Natural killer cell treated with Interleukin-12 subunit alpha and Interleukin-12 subunit beta and Interleukin-15 and Interleukin-18, amount 100 ng/mL, for 72 hours (primary cell): ENCODE measurements at regions not wholly inside any gene's neighbourhood (a gene's known extent, or its start where the extent isn't known, plus 50 kb on each side); places are given as distances from the start of the nearest gene placed in this dataset.
"Not testable (repeated sequence)": the region's sequence is repeated elsewhere in the genome, so short reads cannot be mapped to it uniquely, and the experiment has no call there.

Experiments used
- ATAC-seq, 2 donors: fragments of 150-1000 bp; cut with Tn5 transposase in 1 of 2; sonication (Bioruptor Pico), chemical (Tn5 transposase) in 1 of 2; 2 replicates each; pipeline ENCODE4 v1.10.0; 2021
- DNase-seq: peaks from one replicate; pipeline ENCODE4 v3.0.0; 2022; ENCODE audit warnings: low spot score
- H3K27ac Mint-ChIP-seq, 2 donors: 1 replicate in 1 of 2; 2 replicates in 1 of 2; pipeline ENCODE4 v1.8.0; 2022; ENCODE audit warnings: mixed read lengths in 2 of 2, mild to moderate bottlenecking in 1 of 2, moderate library complexity in 1 of 2
- H3K27me3 Mint-ChIP-seq, 2 donors: 1 replicate in 1 of 2; 2 replicates in 1 of 2; pipeline ENCODE4 v1.8.0; 2022; ENCODE audit warnings: mixed read lengths in 2 of 2
- H3K36me3 Mint-ChIP-seq: one replicate; pipeline ENCODE4 v1.8.0; 2022; ENCODE audit warnings: mixed read lengths
- H3K4me1 Mint-ChIP-seq, 2 donors: 1 replicate in 1 of 2; 2 replicates in 1 of 2; pipeline ENCODE4 v1.8.0; 2022; ENCODE audit warnings: low read depth in 2 of 2, mixed read lengths in 2 of 2, mild to moderate bottlenecking in 1 of 2
- H3K4me3 Mint-ChIP-seq: one replicate; pipeline ENCODE4 v1.8.0; 2022; ENCODE audit warnings: mixed read lengths
- H3K9me3 Mint-ChIP-seq: 2 replicates; pipeline ENCODE4 v1.8.0; 2022; ENCODE audit warnings: mixed read lengths

DNA sequence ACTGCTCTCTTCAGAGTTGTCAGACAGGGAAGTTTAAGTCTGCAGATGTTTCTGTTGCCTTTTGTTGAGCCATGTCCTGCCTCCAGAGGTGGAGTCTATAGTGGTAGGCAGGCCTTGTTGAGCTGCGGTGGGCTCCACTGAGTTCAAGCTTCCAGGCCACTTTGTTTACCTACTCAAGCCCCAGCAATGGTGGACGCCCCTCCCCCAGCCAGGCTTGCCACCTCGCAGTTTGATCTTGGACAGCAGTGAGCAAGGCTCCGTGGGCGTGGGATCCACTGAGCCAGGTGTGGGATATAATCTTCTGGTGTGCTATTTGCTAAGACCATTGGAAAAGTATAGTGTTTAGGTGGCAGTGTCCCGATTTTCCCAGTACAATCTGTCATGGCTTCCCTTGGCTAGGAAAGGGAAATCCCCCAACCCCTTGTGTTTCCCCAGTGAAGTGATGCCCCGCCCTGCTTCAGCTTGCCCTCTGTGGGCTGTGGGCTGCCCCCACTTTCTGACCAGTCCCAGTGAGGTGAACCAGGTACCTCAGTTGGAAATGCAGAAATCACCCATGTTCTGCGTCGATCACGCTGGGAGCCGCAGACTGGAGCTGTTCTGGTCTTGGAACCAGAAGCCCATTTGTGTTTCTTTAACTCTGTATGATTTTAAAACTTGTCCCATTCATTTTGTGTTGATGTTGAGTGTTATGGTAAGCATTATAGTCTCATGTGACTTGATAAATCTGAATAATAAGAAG is 89.2 kb upstream of the CALCR start:
- DNase-seq = no peak
- H3K27me3 Mint-ChIP-seq = no peaks in the 10 kb centered on the region
- no peaks in the 10 kb centered on the region for H3K36me3 Mint-ChIP-seq
- no peaks in the 10 kb centered on the region for H3K4me1 Mint-ChIP-seq
- ATAC-seq = no peak
- H3K9me3 Mint-ChIP-seq = peaks cover 14% of the 10 kb centered on the region
- H3K4me3 Mint-ChIP-seq = no peak overlapping the region
- no peak overlapping the region for H3K27ac Mint-ChIP-seq

DNA sequence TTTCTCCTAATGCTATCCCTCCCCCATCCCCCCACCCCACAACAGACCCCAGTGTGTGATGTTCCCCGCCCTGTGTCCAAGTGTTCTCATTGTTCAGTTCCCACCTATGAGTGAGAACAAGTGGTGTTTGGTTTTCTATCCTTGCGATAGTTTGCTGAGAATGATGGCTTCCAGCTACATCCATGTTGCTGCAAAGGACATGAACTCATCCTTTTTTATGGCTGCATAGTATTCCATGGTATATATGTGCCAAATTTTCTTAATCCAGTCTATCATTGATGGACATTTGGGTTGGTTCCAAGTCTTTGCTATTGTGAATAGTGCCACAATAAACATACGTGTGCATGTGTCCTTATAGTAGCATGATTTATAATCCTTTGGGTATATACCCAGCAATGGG is 83.6 kb upstream of the CALCR start:
- not testable (repeated sequence) for ATAC-seq, H3K36me3 Mint-ChIP-seq, H3K4me1 Mint-ChIP-seq, H3K27ac Mint-ChIP-seq, DNase-seq, H3K4me3 Mint-ChIP-seq, H3K27me3 Mint-ChIP-seq
- H3K9me3 Mint-ChIP-seq = peaks cover 14% of the 10 kb centered on the region

DNA sequence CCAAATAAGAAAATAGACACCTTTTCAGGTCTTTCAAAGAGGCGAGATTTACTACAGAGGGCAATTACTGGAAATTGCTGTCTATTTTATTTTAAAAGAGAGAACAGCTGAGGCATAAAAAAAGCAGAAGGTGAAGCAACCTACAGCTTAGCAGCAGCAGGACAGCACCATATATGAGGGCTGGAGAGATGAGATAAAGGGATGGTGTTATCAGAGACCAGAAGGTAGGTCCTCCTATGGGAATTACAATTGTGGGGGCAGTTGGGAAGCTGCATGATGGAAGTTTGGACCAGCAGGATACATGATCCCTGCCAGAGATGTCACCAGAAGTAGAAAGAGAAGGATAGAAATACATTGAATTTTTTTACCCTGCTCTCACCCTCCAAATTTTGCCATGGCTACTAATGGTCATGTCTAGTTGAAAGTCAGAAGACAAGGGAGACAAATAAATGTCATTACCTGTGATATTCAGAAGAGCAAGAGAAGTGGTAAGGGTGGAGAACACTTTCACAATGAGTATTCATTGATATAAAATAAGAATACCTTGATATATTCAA is 77.2 kb upstream of the CALCR start:
- DNase-seq (no peak), ATAC-seq (no peak)
- H3K4me3 Mint-ChIP-seq = no peak overlapping the region
- H3K27ac Mint-ChIP-seq = no peak overlapping the region
- H3K27me3 Mint-ChIP-seq = no peaks in the 10 kb centered on the region
- no peaks in the 10 kb centered on the region for H3K4me1 Mint-ChIP-seq
- H3K36me3 Mint-ChIP-seq = no peaks in the 10 kb centered on the region
- no peaks in the 10 kb centered on the region for H3K9me3 Mint-ChIP-seq

DNA sequence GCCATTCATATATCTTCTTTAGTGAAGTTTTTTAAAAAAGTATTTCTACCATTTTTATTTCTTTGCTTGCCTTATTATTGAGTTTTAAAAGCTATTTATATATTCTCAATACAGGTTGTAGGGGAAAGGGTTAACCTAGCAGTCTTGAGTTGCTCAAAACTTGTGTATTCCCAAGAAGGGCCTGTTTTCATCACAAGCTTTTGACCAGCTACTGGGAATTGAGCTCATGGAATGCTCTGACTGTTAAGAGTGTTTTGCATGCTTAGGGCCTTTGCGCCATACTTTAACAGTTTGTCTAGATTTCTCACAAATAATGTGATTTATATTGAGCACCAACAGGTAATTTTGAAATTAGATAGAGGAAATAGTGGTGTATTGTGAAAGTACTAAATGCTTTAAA is 72.0 kb upstream of the CALCR start:
- H3K9me3 Mint-ChIP-seq = no peaks in the 10 kb centered on the region
- ATAC-seq (no peak), DNase-seq (no peak)
- no peaks in the 10 kb centered on the region for H3K36me3 Mint-ChIP-seq
- H3K4me1 Mint-ChIP-seq = no peaks in the 10 kb centered on the region
- no peak overlapping the region for H3K27ac Mint-ChIP-seq
- no peaks in the 10 kb centered on the region for H3K27me3 Mint-ChIP-seq
- no peak overlapping the region for H3K4me3 Mint-ChIP-seq

DNA sequence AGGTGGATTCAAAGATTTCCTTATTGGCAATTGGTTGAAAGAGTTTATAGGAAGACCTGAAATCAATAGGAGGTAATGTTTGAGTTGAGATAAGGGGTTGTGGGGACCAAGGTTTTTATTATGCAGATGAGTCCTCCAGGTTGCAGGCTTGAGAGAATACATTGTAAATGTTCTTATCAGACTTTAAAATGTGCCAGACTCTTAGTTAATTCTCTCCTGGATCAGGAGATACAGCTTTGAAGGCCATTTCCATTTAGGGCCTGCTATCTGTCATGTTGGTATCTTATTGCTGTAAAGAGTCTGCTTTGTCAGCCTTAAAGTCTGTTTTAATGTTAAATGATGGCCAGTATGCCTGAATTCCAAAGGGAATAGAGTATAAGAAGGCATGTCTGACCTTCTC is 61.8 kb upstream of the CALCR start:
- H3K4me3 Mint-ChIP-seq = no peak overlapping the region
- H3K27me3 Mint-ChIP-seq = no peaks in the 10 kb centered on the region
- ATAC-seq (no peak), DNase-seq (no peak)
- no peaks in the 10 kb centered on the region for H3K4me1 Mint-ChIP-seq
- H3K9me3 Mint-ChIP-seq = peaks cover 4% of the 10 kb centered on the region
- no peaks in the 10 kb centered on the region for H3K36me3 Mint-ChIP-seq
- H3K27ac Mint-ChIP-seq = no peak overlapping the region

DNA sequence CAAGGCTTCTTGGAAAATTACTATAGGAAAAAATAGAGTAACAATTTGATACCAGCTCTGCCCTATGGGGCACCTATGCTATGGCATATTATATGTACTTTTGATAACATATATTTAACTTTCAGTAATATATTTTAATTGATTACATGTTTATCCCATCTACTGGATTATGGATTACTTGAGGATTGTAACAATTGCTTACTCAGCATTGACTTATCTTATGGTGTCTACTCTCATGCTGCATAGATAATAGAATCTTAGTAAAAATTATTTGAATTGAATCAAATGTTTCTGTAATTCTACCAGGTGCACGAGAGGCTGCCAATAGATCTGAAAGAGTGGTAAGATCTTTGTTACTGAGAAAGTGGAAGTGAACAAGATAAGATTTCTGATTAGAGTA is 57.8 kb upstream of the CALCR start:
- ATAC-seq (no peak), DNase-seq (no peak)
- peaks cover 4% of the 10 kb centered on the region for H3K9me3 Mint-ChIP-seq
- no peaks in the 10 kb centered on the region for H3K27me3 Mint-ChIP-seq
- H3K4me1 Mint-ChIP-seq = no peaks in the 10 kb centered on the region
- H3K36me3 Mint-ChIP-seq = no peaks in the 10 kb centered on the region
- H3K27ac Mint-ChIP-seq = no peak overlapping the region
- H3K4me3 Mint-ChIP-seq = no peak overlapping the region

DNA sequence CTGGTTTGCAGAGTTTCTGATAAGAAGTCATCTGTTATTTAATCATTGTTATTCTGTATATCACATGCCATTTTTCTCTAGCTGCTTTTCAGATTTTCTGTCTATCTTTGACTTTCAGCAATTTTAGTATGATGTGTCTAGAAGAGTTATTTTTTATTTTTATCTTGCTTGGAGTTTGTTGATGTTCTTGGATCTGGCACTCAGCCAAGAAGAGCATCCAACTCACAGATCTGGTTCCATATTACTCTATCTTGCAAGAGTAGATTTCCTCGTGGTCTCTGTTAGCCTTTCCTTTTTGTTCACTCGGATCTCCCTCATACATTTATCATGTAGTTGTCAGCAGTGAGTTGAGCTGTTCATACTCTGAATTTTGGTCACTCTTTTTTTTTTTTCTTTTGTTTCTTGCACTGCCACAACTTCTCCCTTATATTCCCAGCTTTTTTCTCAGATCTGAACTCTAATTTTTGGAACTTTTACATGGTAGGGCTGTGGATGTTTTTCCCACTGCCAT is 54.8 kb upstream of the CALCR start:
- no peaks in the 10 kb centered on the region for H3K4me1 Mint-ChIP-seq
- no peak for DNase-seq
- H3K9me3 Mint-ChIP-seq = peaks cover 4% of the 10 kb centered on the region
- H3K27me3 Mint-ChIP-seq = no peaks in the 10 kb centered on the region
- no peak for ATAC-seq
- no peaks in the 10 kb centered on the region for H3K36me3 Mint-ChIP-seq
- H3K4me3 Mint-ChIP-seq = no peak overlapping the region
- no peak overlapping the region for H3K27ac Mint-ChIP-seq

DNA sequence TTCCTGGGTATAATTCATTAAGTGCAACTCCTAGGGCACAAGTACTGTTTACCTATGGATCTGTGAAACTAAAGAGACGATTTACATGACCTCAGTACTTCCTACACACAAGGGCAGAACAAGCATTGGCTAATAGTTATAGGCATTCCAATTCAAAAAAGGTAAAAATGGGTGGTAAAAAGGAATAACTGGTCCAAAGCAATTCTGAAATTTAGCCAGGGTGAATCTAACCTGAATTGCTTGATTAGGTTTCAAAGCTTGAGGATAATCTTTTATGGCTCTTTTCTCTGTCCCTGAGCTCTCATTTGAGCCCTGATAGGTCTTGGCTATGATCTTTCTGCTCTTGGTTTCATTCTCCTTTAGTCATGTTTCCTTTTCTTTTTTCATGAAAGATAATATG is 52.3 kb upstream of the CALCR start:
- no peak overlapping the region for H3K27ac Mint-ChIP-seq
- no peaks in the 10 kb centered on the region for H3K4me1 Mint-ChIP-seq
- no peaks in the 10 kb centered on the region for H3K27me3 Mint-ChIP-seq
- ATAC-seq (no peak), DNase-seq (no peak)
- H3K9me3 Mint-ChIP-seq = peaks cover 4% of the 10 kb centered on the region
- no peak overlapping the region for H3K4me3 Mint-ChIP-seq
- no peaks in the 10 kb centered on the region for H3K36me3 Mint-ChIP-seq
